Mucosa of descending colon (tissue), 3 donors: ENCODE measurements at regions not wholly inside any gene's neighbourhood (a gene's known extent, or its start where the extent isn't known, plus 50 kb on each side); places are given as distances from the start of the nearest gene placed in this dataset.
A peak's percentile ranks its signal among the peaks of the same experiment; 100 is the strongest.

ENCODE experiments used
- ATAC-seq: fragments of 200-7000 bp; cut with Tn5 transposase; one replicate; pipeline ENCODE4 v1.9.1; 2020; ENCODE audit warnings: mild to moderate bottlenecking, moderate library complexity
- DNase-seq, 3 donors: peaks; one replicate each; pipeline ENCODE4 v3.0.0-alpha.2; 2020
- H3K36me3 ChIP-seq: fragments of 200-600 bp; one replicate; pipeline ENCODE4 v1.8.0; 2021; ENCODE audit warnings: low read depth, mild to moderate bottlenecking
- H3K4me1 ChIP-seq: fragments of 200-600 bp; one replicate; pipeline ENCODE4 v1.8.0; 2021; ENCODE audit warnings: low read depth, mild to moderate bottlenecking
- H3K4me3 ChIP-seq: fragments of 200-600 bp; one replicate; pipeline ENCODE4 v1.8.0; 2021; ENCODE audit warnings: mild to moderate bottlenecking
- H3K9me3 ChIP-seq: fragments of 200-600 bp; one replicate; pipeline ENCODE4 v1.8.0; 2021; ENCODE audit warnings: mild to moderate bottlenecking
- CTCF ChIP-seq: fragments of 200-600 bp; IDR thresholded peaks from one replicate; pipeline ENCODE4 v1.8.0; 2022; ENCODE audit warnings: antibody characterized with exemption, mild to moderate bottlenecking
- intact Hi-C, 2 donors: fragments of 100-400 bp; cut with DNase I in 1 of 2; cut with micrococcal nuclease in 1 of 2; formaldehyde crosslinking; loops; one replicate each; pipeline versions ENCODE4 v1.11.0 to v1.11.1; 2022; cut with DNase I, micrococcal nuclease
- donor health status: DM: no; HTN: no; CAD: no; lungs with moderate emphysema.
- donor health status: DM: no; HTN: no; CAD: no.
- donor health status: DM: no; HTN: yes; CAD: no.

DNA sequence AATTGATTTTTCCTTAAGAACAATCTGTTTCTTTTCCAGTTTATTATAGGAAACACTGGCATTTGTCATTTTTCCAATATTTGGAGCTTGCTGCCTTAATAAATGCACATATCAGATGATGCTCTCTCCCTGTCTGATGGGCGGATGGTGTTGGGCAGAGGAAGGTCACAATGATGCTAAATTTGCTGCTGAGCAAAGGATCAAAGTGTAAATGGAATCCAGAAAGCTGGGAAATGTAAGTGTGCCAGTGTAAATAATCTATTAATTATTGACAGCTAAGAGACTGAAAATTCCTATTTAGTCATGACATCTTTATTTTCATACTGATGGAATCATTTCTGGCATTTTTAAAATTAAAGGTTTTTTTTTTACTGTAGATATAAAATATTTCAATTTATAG, 243.2 kb downstream of the PTBP2 start:
- intact Hi-C loops, result loop anchor here (5.0 to 10.0 kb wide), 3 partner anchors 860 to 1090 kb away; no protein-coding TSS in a partner anchor

DNA sequence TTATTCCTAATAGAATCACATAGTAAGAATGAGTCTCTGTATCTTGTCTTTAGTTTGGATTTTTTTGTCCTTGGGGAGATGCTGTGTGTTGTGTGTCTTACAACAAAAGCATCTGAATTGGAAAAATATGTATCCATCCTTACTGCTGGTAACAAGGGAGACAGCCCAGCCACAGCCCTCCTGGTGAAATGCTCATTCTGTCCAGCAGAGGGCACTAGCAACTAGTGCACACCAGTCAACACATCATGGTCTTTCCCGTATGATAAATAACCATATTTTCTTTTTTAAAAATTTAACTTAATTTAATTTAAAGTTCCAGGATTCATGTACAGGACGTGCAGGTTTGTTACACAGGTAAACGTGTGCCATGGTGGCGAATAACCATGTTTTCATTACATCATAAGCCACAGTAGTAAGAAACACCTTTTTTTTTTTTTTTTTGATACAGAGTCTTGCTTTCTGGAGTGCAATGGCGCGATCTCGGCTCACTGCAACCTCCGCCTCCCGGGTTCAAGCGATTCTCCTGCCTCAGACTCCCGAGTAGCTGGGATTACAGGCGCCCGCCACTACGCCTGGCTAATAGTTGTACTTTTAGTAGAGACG, 245.1 kb downstream of the PTBP2 start:
- DNase-seq (peak; percentile 46 to 91 (median 73)), ATAC-seq (peak; percentile 86)
- Histone ChIP-seq H3K9me3 (no peaks in the 10 kb centered on the region), H3K36me3 (no peaks in the 10 kb centered on the region), H3K4me1 (no peaks in the 10 kb centered on the region), H3K4me3 (no peak overlapping the region)
- TF ChIP-seq CTCF, result peak; percentile 90
- intact Hi-C loops, result loop anchor here (5.0 to 10.0 kb wide), 3 partner anchors 858 to 1088 kb away; no protein-coding TSS in a partner anchor

More for the DNA sequence above, 243.2 kb downstream of the PTBP2 start:
- H3K9me3 ChIP-seq, result no peaks in the 10 kb centered on the region
- H3K4me3 ChIP-seq, result no peak overlapping the region
- no peak for TF ChIP-seq CTCF
- no peaks in the 10 kb centered on the region for H3K36me3 ChIP-seq
- H3K4me1 ChIP-seq, result no peaks in the 10 kb centered on the region
- ATAC-seq (no peak), DNase-seq (no peak)

DNA sequence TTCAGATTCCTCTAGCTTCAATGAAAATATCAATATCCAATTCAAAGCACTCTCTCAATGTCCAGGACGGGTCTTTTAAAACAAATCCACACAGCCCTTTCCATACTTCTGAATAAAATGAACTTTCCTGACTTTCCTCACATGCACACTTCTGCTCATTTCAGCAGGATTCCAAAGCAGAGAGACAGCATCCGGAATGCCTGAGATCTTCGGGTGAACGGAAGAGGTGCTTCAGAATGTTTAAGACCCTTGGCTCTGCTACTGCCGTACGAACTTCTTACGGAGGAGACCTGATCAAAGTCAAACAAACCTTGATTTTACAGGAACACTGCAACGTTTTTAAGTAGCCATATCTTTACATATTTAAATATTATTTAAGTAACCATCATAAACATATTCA, 245.7 kb downstream of the PTBP2 start:
- no peak for TF ChIP-seq CTCF
- H3K4me3 ChIP-seq, result no peak overlapping the region
- H3K9me3 ChIP-seq, result no peaks in the 10 kb centered on the region
- H3K36me3 ChIP-seq, result no peaks in the 10 kb centered on the region
- intact Hi-C loops, result loop anchor here (5.0 to 10.0 kb wide), 3 partner anchors 857 to 1087 kb away; no protein-coding TSS in a partner anchor
- DNase-seq (no peak), ATAC-seq (no peak)
- no peaks in the 10 kb centered on the region for H3K4me1 ChIP-seq

DNA sequence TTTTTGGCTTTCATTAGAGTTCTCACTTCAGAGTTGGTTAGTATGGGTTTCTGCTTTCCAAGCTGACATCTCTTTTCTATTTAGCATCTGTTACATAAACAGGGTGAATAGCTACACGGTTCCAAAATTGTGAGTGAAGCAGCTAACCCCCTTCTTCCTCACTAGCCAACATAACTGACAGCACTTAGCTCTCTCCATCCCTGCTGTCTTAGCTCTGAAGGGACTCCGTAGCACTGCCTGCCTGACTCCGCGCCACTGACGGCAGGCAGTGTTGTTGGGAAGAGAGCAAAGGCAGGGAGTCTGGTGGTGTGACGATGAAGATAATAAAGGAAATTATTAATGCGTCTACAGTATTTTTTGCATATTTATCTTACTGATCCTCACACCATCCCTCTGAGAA, 247.0 kb downstream of the PTBP2 start:
- DNase-seq, result peak in 1 of 3 donors; percentile 18
- no peak for TF ChIP-seq CTCF
- Histone ChIP-seq H3K9me3 (no peaks in the 10 kb centered on the region), H3K4me3 (no peak overlapping the region), H3K4me1 (no peaks in the 10 kb centered on the region), H3K36me3 (no peaks in the 10 kb centered on the region)
- intact Hi-C loops, result loop anchor here (5.0 to 10.0 kb wide), 3 partner anchors 856 to 1086 kb away; no protein-coding TSS in a partner anchor
- no peak for ATAC-seq

GRCh38 chr1:96968983-96969382, 247.4 kb downstream of the PTBP2 start:
- intact Hi-C loops, result loop anchor here (5.0 to 10.0 kb wide), 3 partner anchors 856 to 1086 kb away; no protein-coding TSS in a partner anchor
- ATAC-seq (no peak), DNase-seq (no peak)
- no peaks in the 10 kb centered on the region for H3K36me3 ChIP-seq
- no peak for TF ChIP-seq CTCF
- H3K4me3 ChIP-seq, result no peak overlapping the region
- H3K9me3 ChIP-seq, result no peaks in the 10 kb centered on the region
- H3K4me1 ChIP-seq, result no peaks in the 10 kb centered on the region
